ENCODE measurements at regions not wholly inside any gene's neighbourhood (a gene's known extent, or its start where the extent isn't known, plus 50 kb on each side); places are given as distances from the start of the nearest gene placed in this dataset.

DNA sequence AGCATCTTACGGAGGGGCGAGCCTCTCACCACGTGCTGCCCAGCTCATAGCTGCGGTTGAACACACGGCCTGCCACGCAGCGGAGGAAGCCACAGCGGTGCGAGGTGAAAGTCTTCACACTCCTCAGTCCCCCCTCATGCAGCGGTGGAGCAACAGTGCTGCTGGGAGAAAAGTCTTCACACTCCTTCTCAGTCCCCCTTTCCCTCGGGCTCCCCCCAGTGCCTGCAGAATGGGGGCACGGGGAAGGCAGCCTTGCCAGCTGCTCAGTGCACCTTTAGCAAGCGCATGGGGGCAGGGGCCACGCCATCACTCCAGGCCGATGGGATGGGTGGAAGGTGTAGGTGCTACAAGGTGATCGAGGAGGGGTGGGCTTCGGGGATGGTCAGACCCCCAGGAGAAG is 206.3 kb upstream of the TCERG1L start:
- TF ChIP-seq, protein P1, sequence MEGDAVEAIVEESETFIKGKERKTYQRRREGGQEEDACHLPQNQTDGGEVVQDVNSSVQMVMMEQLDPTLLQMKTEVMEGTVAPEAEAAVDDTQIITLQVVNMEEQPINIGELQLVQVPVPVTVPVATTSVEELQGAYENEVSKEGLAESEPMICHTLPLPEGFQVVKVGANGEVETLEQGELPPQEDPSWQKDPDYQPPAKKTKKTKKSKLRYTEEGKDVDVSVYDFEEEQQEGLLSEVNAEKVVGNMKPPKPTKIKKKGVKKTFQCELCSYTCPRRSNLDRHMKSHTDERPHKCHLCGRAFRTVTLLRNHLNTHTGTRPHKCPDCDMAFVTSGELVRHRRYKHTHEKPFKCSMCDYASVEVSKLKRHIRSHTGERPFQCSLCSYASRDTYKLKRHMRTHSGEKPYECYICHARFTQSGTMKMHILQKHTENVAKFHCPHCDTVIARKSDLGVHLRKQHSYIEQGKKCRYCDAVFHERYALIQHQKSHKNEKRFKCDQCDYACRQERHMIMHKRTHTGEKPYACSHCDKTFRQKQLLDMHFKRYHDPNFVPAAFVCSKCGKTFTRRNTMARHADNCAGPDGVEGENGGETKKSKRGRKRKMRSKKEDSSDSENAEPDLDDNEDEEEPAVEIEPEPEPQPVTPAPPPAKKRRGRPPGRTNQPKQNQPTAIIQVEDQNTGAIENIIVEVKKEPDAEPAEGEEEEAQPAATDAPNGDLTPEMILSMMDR (IDR thresholded peaks at IDR 0.05; ENCODE audit: borderline replicate concordance, insufficient read depth, low read depth, low read length), result no peak
- H3K4me3 ChIP-seq (ENCODE audit: low read depth, low read length), result no peak overlapping the region

DNA sequence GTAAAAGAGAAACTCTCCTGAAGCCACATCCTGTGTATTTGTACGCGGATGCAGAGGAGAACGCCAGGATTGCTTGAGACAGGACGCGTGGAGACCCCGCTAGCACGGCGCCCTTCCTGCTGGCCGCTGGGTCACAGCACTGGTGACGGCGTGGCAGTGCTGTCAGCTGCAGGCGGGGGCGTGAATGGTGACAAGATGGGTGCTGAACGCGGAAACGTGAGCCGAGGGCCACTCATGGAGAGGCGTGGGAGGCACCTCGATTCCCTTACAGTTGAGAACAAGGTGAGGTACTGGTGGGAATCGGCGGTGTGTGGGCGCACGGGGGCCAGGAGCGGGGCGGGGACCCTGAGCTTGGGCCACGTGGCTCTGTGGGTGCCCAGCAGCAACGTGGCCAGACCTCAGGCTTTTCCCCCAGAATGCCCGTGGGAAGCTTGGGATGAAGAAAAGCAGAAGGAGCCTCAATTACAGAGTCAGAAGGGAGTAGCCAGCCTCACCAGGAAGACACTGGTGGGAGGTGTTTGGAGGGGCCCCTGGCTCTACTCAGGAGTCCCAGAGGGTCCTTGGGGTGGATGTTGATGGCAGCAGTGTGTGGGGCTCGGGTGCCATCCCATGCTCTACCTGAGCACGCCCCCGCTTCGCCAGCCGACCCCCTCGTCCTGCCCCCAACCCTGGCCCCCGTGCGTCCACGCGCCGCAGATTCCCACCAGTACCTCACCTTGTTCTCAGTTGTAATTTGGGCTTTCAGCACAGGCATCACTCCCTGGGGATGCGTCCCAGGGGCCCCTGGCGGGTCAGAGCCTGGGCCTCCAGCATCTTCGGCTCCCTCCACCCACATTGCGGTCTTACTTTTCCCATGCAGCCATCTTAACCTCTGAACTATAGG is 208.4 kb upstream of the TCERG1L start:
- TF ChIP-seq, protein P1 (IDR thresholded peaks at IDR 0.05; ENCODE audit: borderline replicate concordance, insufficient read depth, low read depth, low read length), result no peak
- H3K4me3 ChIP-seq (ENCODE audit: low read depth, low read length), result no peak overlapping the region

DNA sequence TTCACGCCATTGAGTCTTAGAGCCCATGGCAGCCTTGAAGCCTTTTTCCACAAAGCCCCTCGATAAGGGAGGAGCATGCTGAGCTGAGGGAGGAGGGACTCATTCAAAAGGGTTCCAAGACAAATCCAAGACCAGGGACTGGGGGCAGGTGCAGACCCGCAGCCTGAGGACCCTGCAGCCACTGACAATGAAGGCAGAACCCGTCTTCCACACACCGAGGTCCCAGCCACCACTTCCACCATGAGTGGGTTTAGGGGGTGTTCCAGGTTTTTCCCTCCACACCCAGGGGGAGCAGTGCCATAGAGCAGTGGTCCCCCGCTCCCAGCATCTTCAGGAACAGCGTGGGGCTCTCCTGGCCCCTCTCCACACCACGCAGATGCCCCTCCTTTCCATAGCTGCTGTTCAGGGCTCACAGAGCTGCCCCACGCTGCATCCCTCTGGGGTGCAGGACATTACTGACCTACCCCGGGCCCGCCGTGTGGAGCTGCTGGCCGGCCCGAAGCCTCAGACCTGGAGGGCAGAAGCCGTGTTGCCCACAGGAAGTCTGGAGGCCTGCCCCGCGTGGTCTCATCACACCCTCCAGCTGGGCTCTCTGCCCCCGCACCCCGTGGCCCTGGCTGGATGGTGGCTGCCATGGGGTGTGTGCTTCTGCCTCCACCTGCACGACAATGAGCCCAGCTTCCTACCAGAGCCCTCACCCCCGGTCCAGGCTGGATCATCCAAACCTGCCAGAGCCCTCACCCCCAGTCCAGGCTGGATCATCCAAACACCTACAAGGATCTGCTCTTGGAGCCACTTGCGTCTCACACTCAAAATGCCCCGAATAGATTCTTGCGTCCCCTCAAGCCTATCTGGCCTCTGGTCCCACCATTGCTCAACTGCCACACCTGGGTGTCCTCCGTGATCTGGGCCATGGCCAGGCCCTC is 220.0 kb upstream of the TCERG1L start:
- no peak overlapping the region for H3K4me3 ChIP-seq (ENCODE audit: low read depth, low read length)
- TF ChIP-seq, protein P1 (IDR thresholded peaks at IDR 0.05; ENCODE audit: borderline replicate concordance, insufficient read depth, low read depth, low read length), result no peak

DNA sequence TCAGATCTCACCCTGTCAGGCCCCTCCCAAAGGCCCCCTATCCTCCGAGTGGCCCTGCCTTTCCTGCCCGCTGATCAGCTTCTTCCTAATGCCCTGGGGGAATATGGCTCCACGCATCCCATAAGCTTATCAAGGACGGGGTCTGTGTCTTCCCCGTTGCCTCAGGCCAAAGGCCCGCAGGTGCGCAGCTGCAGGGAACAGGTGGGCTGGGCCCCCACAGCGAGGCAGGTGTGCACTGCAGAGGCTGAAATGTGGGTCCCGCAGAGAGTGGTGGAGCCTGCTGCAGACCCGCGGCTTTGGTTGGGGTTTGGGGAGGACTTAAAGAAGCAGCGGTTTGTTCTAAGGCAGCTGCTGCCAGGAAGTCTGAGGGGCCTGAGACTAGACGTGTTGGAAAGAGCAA is 220.8 kb upstream of the TCERG1L start:
- TF ChIP-seq, protein P1 (IDR thresholded peaks at IDR 0.05; ENCODE audit: borderline replicate concordance, insufficient read depth, low read depth, low read length), result no peak
- H3K4me3 ChIP-seq (ENCODE audit: low read depth, low read length), result no peak overlapping the region

DNA sequence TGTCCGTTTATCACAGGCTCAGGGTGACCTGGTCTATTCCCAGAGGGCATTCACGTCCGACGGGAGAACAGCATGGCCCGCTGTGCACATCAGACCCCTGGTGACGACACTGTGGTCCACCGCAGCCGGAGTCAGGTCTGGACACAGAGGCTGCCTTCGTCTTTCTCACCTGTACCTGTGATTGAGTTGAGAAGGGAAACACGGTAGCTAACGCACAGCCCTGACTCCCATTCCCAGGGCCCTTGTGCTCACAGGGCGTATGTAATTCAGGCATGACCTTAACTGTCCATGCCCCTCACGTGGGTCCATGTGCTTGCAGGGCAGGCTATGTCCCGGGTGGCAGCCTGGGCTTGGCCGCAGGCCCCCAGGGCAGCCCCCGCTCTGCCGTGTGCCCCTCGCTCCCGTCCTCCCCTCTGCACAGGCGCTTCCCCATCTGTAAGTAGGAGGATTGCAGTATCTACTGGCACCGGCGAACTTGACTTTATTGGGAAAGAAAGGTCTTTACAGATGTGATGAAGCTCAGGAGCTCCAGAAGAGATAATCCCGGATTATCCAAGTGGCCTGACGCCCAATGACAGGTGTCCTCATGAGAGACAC is 221.3 kb upstream of the TCERG1L start:
- TF ChIP-seq, protein P1 (IDR thresholded peaks at IDR 0.05; ENCODE audit: borderline replicate concordance, insufficient read depth, low read depth, low read length), result no peak
- no peak overlapping the region for H3K4me3 ChIP-seq (ENCODE audit: low read depth, low read length)

DNA sequence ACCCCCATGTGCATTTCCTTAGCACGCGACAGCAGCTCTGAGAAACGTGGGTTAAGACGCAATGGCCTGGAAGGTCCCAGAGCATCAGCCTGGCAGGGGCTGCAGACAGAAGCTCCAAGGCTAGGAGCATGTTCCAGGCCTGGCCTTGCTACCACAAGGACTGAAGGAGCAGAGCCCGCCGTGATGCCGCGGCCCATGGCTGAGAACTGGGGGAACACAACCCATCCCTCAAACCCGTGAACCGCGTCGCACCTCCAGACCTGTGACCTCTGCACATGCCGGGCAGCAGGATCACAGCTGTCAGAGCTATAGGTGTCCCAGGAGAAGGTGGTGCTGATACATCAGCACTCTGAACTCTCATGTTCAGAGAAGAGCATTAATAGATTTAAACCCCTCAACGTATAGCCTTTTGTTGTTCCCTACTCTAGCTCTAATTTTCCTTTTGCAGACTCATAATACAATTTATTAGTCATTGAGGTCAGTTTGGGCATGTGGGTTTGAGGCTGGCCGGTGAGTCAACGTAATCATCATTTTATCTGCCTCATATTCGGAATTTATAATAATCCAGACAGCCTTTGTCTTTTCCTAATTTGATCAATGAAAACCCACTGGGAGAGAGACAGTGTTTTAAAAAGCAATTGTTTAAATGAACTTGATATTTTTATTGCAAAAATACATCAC is 222.5 kb upstream of the TCERG1L start:
- H3K4me3 ChIP-seq (ENCODE audit: low read depth, low read length), result no peak overlapping the region
- TF ChIP-seq, protein P1 (IDR thresholded peaks at IDR 0.05; ENCODE audit: borderline replicate concordance, insufficient read depth, low read depth, low read length), result no peak
